GM12878 (cell line): ENCODE measurements at regions not wholly inside any gene's neighbourhood (a gene's known extent, or its start where the extent isn't known, plus 50 kb on each side); places are given as distances from the start of the nearest gene placed in this dataset.

ENCODE experiments used
- ATAC-seq: fragments of 200-7000 bp; cut with Tn5 transposase; 3 replicates; pipeline ENCODE4 v1.9.1; 2020; ENCODE audit warnings: mild to moderate bottlenecking, moderate library complexity
- BruUV-seq: library from RNA; stranded (reverse); fragments of 400-500 nt; replicated peaks from 2 replicates; lab custom pipeline; 2021; lab: Mats Ljungman, UMichigan
- CTCF ChIA-PET: fragments of 300-600 bp; sonication (Branson Sonifier 250); formaldehyde crosslinking; extraction: SDS; loops from one replicate; lab custom pipeline; 2021; ENCODE audit warnings: inconsistent platforms; lab: Yijun Ruan, JAX
- POLR2A ChIA-PET: fragments of 350-600 bp; formaldehyde crosslinking; extraction: SDS; loops from one replicate; lab custom pipeline; 2021; ENCODE audit warnings: inconsistent platforms; lab: Charles Lee
- RAD21 ChIA-PET: fragments of 300-600 bp; sonication (Branson Sonifier 250); formaldehyde crosslinking; loops from one replicate; lab custom pipeline; 2023; ENCODE audit warnings: antibody characterized with exemption; ENCODE audit not compliant: unreplicated experiment; lab: Charles Lee
- SMC1A ChIA-PET: fragments of 300-600 bp; sonication (Branson Sonifier 250); formaldehyde crosslinking; loops from one replicate; lab custom pipeline; 2023; ENCODE audit not compliant: unreplicated experiment, uncharacterized antibody; lab: Charles Lee
- DNase-seq: peaks from one replicate; pipeline ENCODE4 v3.0.0-alpha.2; 2011; ENCODE audit warnings: low read depth, low spot score
- FAIRE-seq: peaks from 3 replicates; lab custom pipeline; 2011; peaks lifted over from hg19 to GRCh38; lab: Jason Lieb, UNC
- H2AFZ ChIP-seq: 2 replicates; pipeline ENCODE4 v1.6.0; 2011; ENCODE audit warnings: low read depth, low read length, control low read depth; ENCODE audit not compliant: control insufficient read depth
- H3K27ac ChIP-seq: 2 replicates; pipeline ENCODE4 v1.5.1; 2011; ENCODE audit warnings: control low read depth; ENCODE audit not compliant: control insufficient read depth, insufficient read depth
- H3K27me3 ChIP-seq, 2 experiments: replicated peaks in 1 of 2; 2 replicates each; pipeline versions ENCODE4 v1.6.0 to v1.6.1; 2011; ENCODE audit warnings: low read length in 1 of 2; ENCODE audit not compliant: control insufficient read depth in 2 of 2, insufficient read depth in 2 of 2
- H3K36me3 ChIP-seq, 2 experiments: 2 replicates each; pipeline ENCODE4 v1.5.1; 2011; ENCODE audit warnings: low read length in 1 of 2; ENCODE audit not compliant: control insufficient read depth in 2 of 2, insufficient read depth in 2 of 2
- H3K4me1 ChIP-seq: 2 replicates; pipeline ENCODE4 v1.6.1; 2011; ENCODE audit warnings: mild to moderate bottlenecking, low read length, moderate library complexity, mixed read lengths; ENCODE audit not compliant: control insufficient read depth, insufficient read depth
- H3K4me2 ChIP-seq: 2 replicates; pipeline ENCODE4 v1.6.0; 2011; ENCODE audit warnings: control low read depth; ENCODE audit not compliant: control insufficient read depth, insufficient read depth
- H3K4me3 ChIP-seq: fragments of 200-600 bp; sonication (generic); 2 replicates; pipeline ENCODE4 v1.5.1; 2016
- H3K79me2 ChIP-seq: 2 replicates; pipeline ENCODE4 v1.6.0; 2011; ENCODE audit warnings: low read length; ENCODE audit not compliant: control insufficient read depth, insufficient read depth
- H3K9ac ChIP-seq: 2 replicates; pipeline ENCODE4 v1.8.0; 2011; ENCODE audit warnings: low read length, control low read depth, mixed read lengths; ENCODE audit not compliant: control insufficient read depth, insufficient read depth
- H3K9me3 ChIP-seq: replicated peaks from 3 replicates; pipeline ENCODE4 v1.5.1; 2011; ENCODE audit warnings: mild to moderate bottlenecking, low read length; ENCODE audit not compliant: control insufficient read depth, insufficient read depth
- H4K20me1 ChIP-seq: 2 replicates; pipeline ENCODE4 v1.6.0; 2011; ENCODE audit not compliant: control insufficient read depth, insufficient read depth
- ASH2L ChIP-seq: fragments of 300-600, 200-600 bp; sonication (generic); IDR thresholded peaks from 2 replicates; pipeline ENCODE4 v1.6.1; 2017; ENCODE audit warnings: low read depth, mild to moderate bottlenecking, borderline replicate concordance
- BACH1 ChIP-seq: fragments of 450-650 bp; IDR thresholded peaks from 2 replicates; pipeline ENCODE4 v1.6.1; 2017; ENCODE audit warnings: mild to moderate bottlenecking, borderline replicate concordance
- FOXK2 ChIP-seq: fragments of 450-650 bp; IDR thresholded peaks from 2 replicates; pipeline ENCODE4 v1.6.1; 2017; ENCODE audit warnings: mild to moderate bottlenecking, moderate library complexity
- IKZF2 ChIP-seq, 2 experiments: fragments of 450-650 bp; IDR thresholded peaks; 2 replicates each; pipeline ENCODE4 v1.6.1; 2017; ENCODE audit warnings: mild to moderate bottlenecking in 2 of 2, moderate library complexity in 2 of 2
- RAD21 ChIP-seq: IDR thresholded peaks from 2 replicates; pipeline ENCODE4 v1.6.1; 2011; ENCODE audit warnings: mild to moderate bottlenecking, low read depth, low read length, moderate library complexity; ENCODE audit not compliant: insufficient read depth
- SREBF2 ChIP-seq: IDR thresholded peaks from 2 replicates; pipeline ENCODE4 v1.6.1; 2012; ENCODE audit warnings: mild to moderate bottlenecking, low read length
- SUZ12 ChIP-seq: fragments of 200-600 bp; sonication (generic); IDR thresholded peaks from one replicate; pipeline ENCODE4 v1.6.1; 2018; ENCODE audit warnings: antibody characterized with exemption, mild to moderate bottlenecking; ENCODE audit not compliant: unreplicated experiment
- YY1 ChIP-seq: IDR thresholded peaks from 2 replicates; pipeline ENCODE4 v1.6.1; 2011; ENCODE audit warnings: low read depth, mild to moderate bottlenecking, low read length
- ZNF384 ChIP-seq: IDR thresholded peaks from 2 replicates; pipeline ENCODE4 v1.6.1; 2012; ENCODE audit warnings: low read depth, mild to moderate bottlenecking, low read length, improper control_type of control experiment, borderline replicate concordance
- ZNF622 ChIP-seq: fragments of 450-650 bp; IDR thresholded peaks from 2 replicates; pipeline ENCODE4 v1.6.1; 2017; ENCODE audit warnings: mild to moderate bottlenecking, inconsistent platforms
- WGBS: methylation state at CpG from one replicate; pipeline ENCODE4 v1.1.6; 2016; ENCODE audit warnings: low lambda C conversion rate; ENCODE audit not compliant: insufficient replicate concordance, insufficient coverage; ENCODE audit errors: missing lambda C conversion rate; 5-methylcytosine and 5-hydroxymethylcytosine counted together
- in situ Hi-C: fragments of 300-500 bp; cut with MboI; formaldehyde crosslinking; loops from 9 replicates; pipeline ENCODE4 v1.14.3; 2018; ENCODE audit warnings: mixed read lengths
- intact Hi-C: fragments of 100-400 bp; cut with micrococcal nuclease; formaldehyde crosslinking; loops from one replicate; pipeline ENCODE4 v1.14.2; 2022; ENCODE audit not compliant: unreplicated experiment
- TF ChIP-seq, protein P1 (sequence below): fragments of 450-650 bp; formaldehyde crosslinking; IDR thresholded peaks from 2 replicates; pipeline ENCODE4 v1.4.0; 2020; ENCODE audit warnings: mild to moderate bottlenecking, moderate library complexity
- TF ChIP-seq, protein P2 (sequence below): fragments of 450-650 bp; IDR thresholded peaks from 2 replicates; pipeline ENCODE4 v1.6.1; 2018; ENCODE audit warnings: mild to moderate bottlenecking, low read depth, moderate library complexity; ENCODE audit not compliant: partially characterized antibody

DNA sequence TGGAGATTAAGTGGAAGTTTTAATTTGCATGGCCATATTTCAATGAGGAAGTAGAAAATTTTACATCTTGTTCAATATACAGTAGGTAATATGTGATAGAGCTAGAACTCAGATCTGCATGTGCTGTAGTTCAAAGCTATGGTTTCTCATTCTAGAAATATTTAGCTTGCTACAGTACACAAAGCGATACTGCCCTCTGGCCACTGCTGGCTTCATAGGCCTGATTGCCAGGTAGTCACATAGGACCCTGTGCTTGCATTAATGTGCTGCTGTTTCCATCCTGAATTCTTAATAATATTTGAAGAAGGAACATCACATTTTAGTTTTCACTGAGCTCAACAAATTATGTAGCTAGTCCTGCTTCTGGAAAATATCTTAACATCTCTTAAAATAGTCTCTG, 87.0 kb downstream of the PLSCR2 start:
- no peak overlapping the region for H3K4me2 ChIP-seq
- H3K27me3 ChIP-seq = no peaks in the 10 kb centered on the region
- no peak overlapping the region for H2AFZ ChIP-seq
- no peak overlapping the region for H3K4me3 ChIP-seq
- no peak for FAIRE-seq
- 57% methylated on average over 1 of the region's 1 CpG for WGBS
- no peaks in the 10 kb centered on the region for H3K9me3 ChIP-seq
- no peaks in the 10 kb centered on the region for H3K4me1 ChIP-seq
- ChIA-PET POLR2A (no interaction called here), SMC1A (interaction anchor here (1.3 kb wide), 1 partner anchor 10 kb away, joined by 5 read pairs; no protein-coding TSS in a partner anchor), RAD21 (no interaction called here), CTCF (no interaction called here)
- no TSS peak for BruUV-seq
- no peak overlapping the region for H3K9ac ChIP-seq
- ATAC-seq = no peak
- H3K79me2 ChIP-seq = no peaks in the 10 kb centered on the region
- no peak for TF ChIP-seq FOXK2
- 0 out of 2 replicates have a peak, but pooled peaks have one; percentile 13 for TF ChIP-seq RAD21
- H3K27ac ChIP-seq = no peak overlapping the region
- no peak for DNase-seq
- in situ Hi-C loops = no loop called here
- intact Hi-C loops = no loop called here
- H4K20me1 ChIP-seq = no peaks in the 10 kb centered on the region
- H3K36me3 ChIP-seq = no peaks in the 10 kb centered on the region

DNA sequence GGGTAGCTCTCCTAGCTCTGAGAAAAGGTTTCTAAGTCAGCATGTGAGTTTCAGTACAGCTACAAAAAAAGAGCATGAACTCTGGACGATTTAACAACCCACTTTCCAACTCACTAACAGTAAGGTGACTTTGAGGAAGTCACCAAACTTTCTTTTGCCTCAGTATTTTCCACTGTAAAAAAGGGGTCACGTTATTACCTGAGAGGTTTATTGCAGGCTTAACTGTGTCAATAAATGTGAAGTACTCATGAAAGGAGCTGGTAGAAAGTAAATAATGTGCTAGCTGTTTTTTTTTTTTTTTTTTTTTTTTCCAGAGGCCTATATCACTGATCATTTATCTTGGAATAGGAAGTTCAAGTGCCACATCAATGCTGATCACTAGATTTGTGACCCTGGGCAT, 89.3 kb downstream of the PLSCR2 start:
- H3K4me1 ChIP-seq = no peaks in the 10 kb centered on the region
- RAD21 ChIA-PET = no interaction called here
- SMC1A ChIA-PET = interaction anchor here (1.4 kb wide), 1 partner anchor 196 kb away, joined by 4 read pairs; no protein-coding TSS in a partner anchor
- no peak for DNase-seq
- H3K27ac ChIP-seq = no peak overlapping the region
- no peaks in the 10 kb centered on the region for H3K36me3 ChIP-seq
- no peak overlapping the region for H3K9ac ChIP-seq
- BruUV-seq = no TSS peak
- H3K27me3 ChIP-seq = no peaks in the 10 kb centered on the region
- POLR2A ChIA-PET = no interaction called here
- no peak overlapping the region for H3K4me2 ChIP-seq
- H3K9me3 ChIP-seq = no peaks in the 10 kb centered on the region
- H3K4me3 ChIP-seq = no peak overlapping the region
- WGBS = 10% methylated on average over 2 of the region's 2 CpGs
- no peaks in the 10 kb centered on the region for H4K20me1 ChIP-seq
- H2AFZ ChIP-seq = no peak overlapping the region
- no peak for FAIRE-seq
- H3K79me2 ChIP-seq = no peaks in the 10 kb centered on the region
- ATAC-seq = no peak
- in situ Hi-C loops (no loop called here), intact Hi-C loops (no loop called here)
- CTCF ChIA-PET = no interaction called here
- TF ChIP-seq, protein P1, sequence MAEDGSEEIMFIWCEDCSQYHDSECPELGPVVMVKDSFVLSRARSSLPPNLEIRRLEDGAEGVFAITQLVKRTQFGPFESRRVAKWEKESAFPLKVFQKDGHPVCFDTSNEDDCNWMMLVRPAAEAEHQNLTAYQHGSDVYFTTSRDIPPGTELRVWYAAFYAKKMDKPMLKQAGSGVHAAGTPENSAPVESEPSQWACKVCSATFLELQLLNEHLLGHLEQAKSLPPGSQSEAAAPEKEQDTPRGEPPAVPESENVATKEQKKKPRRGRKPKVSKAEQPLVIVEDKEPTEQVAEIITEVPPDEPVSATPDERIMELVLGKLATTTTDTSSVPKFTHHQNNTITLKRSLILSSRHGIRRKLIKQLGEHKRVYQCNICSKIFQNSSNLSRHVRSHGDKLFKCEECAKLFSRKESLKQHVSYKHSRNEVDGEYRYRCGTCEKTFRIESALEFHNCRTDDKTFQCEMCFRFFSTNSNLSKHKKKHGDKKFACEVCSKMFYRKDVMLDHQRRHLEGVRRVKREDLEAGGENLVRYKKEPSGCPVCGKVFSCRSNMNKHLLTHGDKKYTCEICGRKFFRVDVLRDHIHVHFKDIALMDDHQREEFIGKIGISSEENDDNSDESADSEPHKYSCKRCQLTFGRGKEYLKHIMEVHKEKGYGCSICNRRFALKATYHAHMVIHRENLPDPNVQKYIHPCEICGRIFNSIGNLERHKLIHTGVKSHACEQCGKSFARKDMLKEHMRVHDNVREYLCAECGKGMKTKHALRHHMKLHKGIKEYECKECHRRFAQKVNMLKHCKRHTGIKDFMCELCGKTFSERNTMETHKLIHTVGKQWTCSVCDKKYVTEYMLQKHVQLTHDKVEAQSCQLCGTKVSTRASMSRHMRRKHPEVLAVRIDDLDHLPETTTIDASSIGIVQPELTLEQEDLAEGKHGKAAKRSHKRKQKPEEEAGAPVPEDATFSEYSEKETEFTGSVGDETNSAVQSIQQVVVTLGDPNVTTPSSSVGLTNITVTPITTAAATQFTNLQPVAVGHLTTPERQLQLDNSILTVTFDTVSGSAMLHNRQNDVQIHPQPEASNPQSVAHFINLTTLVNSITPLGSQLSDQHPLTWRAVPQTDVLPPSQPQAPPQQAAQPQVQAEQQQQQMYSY = no peak
- TF ChIP-seq, protein P2, sequence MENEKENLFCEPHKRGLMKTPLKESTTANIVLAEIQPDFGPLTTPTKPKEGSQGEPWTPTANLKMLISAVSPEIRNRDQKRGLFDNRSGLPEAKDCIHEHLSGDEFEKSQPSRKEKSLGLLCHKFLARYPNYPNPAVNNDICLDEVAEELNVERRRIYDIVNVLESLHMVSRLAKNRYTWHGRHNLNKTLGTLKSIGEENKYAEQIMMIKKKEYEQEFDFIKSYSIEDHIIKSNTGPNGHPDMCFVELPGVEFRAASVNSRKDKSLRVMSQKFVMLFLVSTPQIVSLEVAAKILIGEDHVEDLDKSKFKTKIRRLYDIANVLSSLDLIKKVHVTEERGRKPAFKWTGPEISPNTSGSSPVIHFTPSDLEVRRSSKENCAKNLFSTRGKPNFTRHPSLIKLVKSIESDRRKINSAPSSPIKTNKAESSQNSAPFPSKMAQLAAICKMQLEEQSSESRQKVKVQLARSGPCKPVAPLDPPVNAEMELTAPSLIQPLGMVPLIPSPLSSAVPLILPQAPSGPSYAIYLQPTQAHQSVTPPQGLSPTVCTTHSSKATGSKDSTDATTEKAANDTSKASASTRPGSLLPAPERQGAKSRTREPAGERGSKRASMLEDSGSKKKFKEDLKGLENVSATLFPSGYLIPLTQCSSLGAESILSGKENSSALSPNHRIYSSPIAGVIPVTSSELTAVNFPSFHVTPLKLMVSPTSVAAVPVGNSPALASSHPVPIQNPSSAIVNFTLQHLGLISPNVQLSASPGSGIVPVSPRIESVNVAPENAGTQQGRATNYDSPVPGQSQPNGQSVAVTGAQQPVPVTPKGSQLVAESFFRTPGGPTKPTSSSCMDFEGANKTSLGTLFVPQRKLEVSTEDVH = no peak
- TF ChIP-seq SREBF2 = no peak
- TF ChIP-seq ASH2L = no peak
- TF ChIP-seq IKZF2 (IDR thresholded peaks at IDR 0.05) = no peak
- TF ChIP-seq YY1 = no peak
- TF ChIP-seq ZNF622 = no peak
- no peak for TF ChIP-seq BACH1
- TF ChIP-seq SUZ12 = no peak
- no peak for TF ChIP-seq ZNF384
